ENCODE measurements at regions not wholly inside any gene's neighbourhood (a gene's known extent, or its start where the extent isn't known, plus 50 kb on each side); places are given as distances from the start of the nearest gene placed in this dataset.
A peak's percentile ranks its signal among the peaks of the same experiment; 100 is the strongest.

DNA sequence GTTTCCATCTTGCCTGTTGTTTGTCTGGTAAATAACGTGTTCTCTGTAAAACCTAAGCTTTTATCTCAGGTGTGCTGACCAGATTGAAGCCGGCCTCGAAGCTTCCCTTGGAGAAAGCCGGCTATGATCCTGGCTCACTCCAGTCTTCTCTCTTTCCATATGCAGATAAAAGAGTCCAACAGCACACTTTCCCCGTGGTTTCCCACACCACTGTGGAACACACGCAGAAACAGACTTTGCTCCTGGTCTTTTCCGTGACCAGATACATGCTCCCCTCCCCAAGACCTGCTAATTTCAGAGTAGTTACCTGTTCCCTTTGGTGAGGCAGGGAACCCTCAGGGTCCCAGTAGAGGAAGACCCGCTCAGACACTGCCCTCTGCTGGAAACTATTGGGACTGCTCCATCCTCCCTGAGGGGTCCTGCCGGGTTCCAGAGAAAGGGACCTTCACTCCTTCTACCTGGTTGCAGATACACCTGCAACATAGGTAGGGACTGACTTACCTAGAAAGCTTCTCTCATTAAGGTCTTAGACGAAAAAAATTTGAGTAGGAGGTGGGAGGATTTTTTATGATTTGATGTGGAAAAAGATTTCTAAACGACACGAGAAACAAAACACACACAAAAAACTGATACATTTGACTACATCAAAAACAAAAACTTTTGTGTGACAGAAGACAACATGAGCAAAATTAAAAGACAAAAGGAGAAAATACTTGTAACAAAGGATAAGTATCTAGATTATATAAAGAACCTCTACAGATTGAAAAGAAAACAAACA, 415.4 kb upstream of the CCDC196 start:
- no peaks in the 10 kb centered on the region for H3K27me3 ChIP-seq (ENCODE audit: control insufficient read depth, insufficient read depth, low read length, poor library complexity, severe bottlenecking)
- no peak overlapping the region for H3K9ac ChIP-seq (ENCODE audit: extremely low read depth, low read length, poor library complexity, severe bottlenecking)
- H3K4me3 ChIP-seq (ENCODE audit: low read length) = no peak overlapping the region
- H3K4me1 ChIP-seq (ENCODE audit: control insufficient read depth, insufficient read depth, low read length) = peaks cover 7% of the 10 kb centered on the region
- H3K9me3 ChIP-seq (ENCODE audit: control insufficient read depth, low read length) = no peaks in the 10 kb centered on the region
- H3K36me3 ChIP-seq (ENCODE audit: control insufficient read depth, insufficient read depth, low read length) = no peaks in the 10 kb centered on the region
- DNase-seq = peak; percentile 97
- Mint-ChIP-seq H3K4me3 (no peak overlapping the region), H3K27ac (no peak overlapping the region), H3K27me3 (ENCODE audit: insufficient read depth) (peaks cover 10% of the 10 kb centered on the region), H3K36me3 (ENCODE audit: low read depth) (no peaks in the 10 kb centered on the region), H3K4me1 (peaks cover 32% of the 10 kb centered on the region), H3K9me3 (no peaks in the 10 kb centered on the region)
- no peak overlapping the region for H3K27ac ChIP-seq (ENCODE audit: low read depth, low read length)
- peak; percentile 96 for TF ChIP-seq CTCF (conservative IDR thresholded peaks at IDR 0.05)
- 49 to 53% methylated on average over 7 to 9 of the region's 12 CpGs for WGBS, 2 experiments (ENCODE audit: insufficient coverage in 1 of 2, insufficient read length in 1 of 2)

DNA sequence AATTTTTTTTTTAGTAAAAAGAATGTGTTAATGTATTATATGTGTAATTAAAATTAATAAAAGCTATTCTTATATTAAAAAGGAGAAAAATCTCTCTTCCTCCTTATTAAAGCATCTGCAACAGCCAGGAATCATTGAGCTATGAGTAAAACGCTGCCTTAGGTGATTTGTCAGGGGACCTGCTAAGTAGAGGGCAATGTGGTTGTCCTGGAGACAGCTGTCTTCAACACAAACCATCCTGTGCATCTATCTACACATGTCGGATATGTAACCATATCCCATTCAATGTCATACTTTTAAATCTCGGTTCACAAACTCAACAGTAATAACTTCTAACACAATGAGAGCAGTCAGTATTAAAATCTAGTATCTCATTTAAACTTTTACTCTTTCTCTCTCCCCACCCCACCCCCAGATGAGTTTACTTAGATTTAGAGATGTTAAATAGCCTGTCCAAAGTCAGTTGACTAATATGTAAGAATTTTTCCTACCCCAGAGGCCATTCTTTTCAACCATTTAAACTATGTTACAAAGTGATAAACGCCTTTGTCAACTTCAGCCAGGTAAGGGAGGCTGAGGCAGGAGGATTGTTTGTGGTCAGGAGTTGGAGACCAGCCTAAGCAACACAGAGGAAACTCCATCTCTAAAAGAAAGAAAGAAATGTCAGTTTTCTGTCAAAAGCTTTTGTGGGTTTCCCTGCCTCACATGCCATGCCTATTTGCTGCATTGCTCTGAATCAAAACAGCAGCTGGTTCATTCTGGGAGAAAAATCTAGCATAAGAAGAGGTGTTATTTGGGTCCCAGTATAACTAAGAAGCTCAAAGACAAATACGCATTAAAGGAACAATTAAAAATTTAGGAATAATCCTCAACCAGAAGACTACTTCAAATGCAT, 413.7 kb upstream of the CCDC196 start:
- Histone ChIP-seq H3K4me3 (ENCODE audit: low read length) (no peak overlapping the region), H3K4me1 (ENCODE audit: control insufficient read depth, insufficient read depth, low read length) (peaks cover 7% of the 10 kb centered on the region), H3K9ac (ENCODE audit: extremely low read depth, low read length, poor library complexity, severe bottlenecking) (no peak overlapping the region), H3K9me3 (ENCODE audit: control insufficient read depth, low read length) (no peaks in the 10 kb centered on the region), H3K36me3 (ENCODE audit: control insufficient read depth, insufficient read depth, low read length) (no peaks in the 10 kb centered on the region), H3K27ac (ENCODE audit: low read depth, low read length) (no peak overlapping the region), H3K27me3 (ENCODE audit: control insufficient read depth, insufficient read depth, low read length, poor library complexity, severe bottlenecking) (no peaks in the 10 kb centered on the region)
- H3K4me3 Mint-ChIP-seq = no peak overlapping the region
- no peak overlapping the region for H3K27ac Mint-ChIP-seq
- no peaks in the 10 kb centered on the region for H3K9me3 Mint-ChIP-seq
- no peaks in the 10 kb centered on the region for H3K36me3 Mint-ChIP-seq (ENCODE audit: low read depth)
- WGBS, 2 experiments (ENCODE audit: insufficient coverage in 1 of 2, insufficient read length in 1 of 2) = 93 to 94% methylated on average over 2 to 5 of the region's 5 CpGs
- H3K4me1 Mint-ChIP-seq = peaks cover 31% of the 10 kb centered on the region
- TF ChIP-seq CTCF (conservative IDR thresholded peaks at IDR 0.05) = no peak
- H3K27me3 Mint-ChIP-seq (ENCODE audit: insufficient read depth) = peaks cover 18% of the 10 kb centered on the region
- DNase-seq = no peak

DNA sequence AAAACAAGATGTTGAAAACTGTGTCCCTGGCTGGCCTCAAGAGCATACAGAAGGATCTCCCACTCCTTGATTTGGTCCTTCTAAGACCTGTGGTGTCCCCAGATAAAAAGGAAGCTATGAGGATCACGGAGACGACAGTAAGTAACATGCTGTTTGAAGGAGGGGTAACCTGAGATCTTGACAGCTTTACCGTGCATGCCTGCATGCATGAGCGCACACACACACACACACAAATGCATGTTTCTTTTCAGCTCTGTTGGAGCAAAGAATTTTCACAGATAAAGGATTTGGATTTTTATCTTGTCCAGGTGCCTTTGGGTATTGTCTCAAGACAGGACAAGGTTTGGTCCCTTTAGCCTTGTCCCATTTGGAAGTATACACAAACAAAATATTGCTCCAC, 411.6 kb upstream of the CCDC196 start:
- Mint-ChIP-seq H3K4me3 (no peak overlapping the region), H3K27me3 (ENCODE audit: insufficient read depth) (peaks cover 22% of the 10 kb centered on the region), H3K27ac (no peak overlapping the region), H3K4me1 (peaks cover 12% of the 10 kb centered on the region), H3K9me3 (no peaks in the 10 kb centered on the region), H3K36me3 (ENCODE audit: low read depth) (no peaks in the 10 kb centered on the region)
- Histone ChIP-seq H3K9ac (ENCODE audit: extremely low read depth, low read length, poor library complexity, severe bottlenecking) (no peak overlapping the region), H3K4me3 (ENCODE audit: low read length) (no peak overlapping the region), H3K36me3 (ENCODE audit: control insufficient read depth, insufficient read depth, low read length) (no peaks in the 10 kb centered on the region), H3K27ac (ENCODE audit: low read depth, low read length) (no peak overlapping the region), H3K27me3 (ENCODE audit: control insufficient read depth, insufficient read depth, low read length, poor library complexity, severe bottlenecking) (no peaks in the 10 kb centered on the region), H3K9me3 (ENCODE audit: control insufficient read depth, low read length) (no peaks in the 10 kb centered on the region), H3K4me1 (ENCODE audit: control insufficient read depth, insufficient read depth, low read length) (peaks cover 7% of the 10 kb centered on the region)
- WGBS, 2 experiments (ENCODE audit: insufficient coverage in 1 of 2, insufficient read length in 1 of 2) = 85 to 94% methylated on average over 2 to 4 of the region's 4 CpGs
- TF ChIP-seq CTCF (conservative IDR thresholded peaks at IDR 0.05) = no peak
- DNase-seq = no peak

Data from endodermal cell (in vitro differentiated cells).